ENCODE measurements at regions not wholly inside any gene's neighbourhood (a gene's known extent, or its start where the extent isn't known, plus 50 kb on each side); places are given as distances from the start of the nearest gene placed in this dataset.

DNA sequence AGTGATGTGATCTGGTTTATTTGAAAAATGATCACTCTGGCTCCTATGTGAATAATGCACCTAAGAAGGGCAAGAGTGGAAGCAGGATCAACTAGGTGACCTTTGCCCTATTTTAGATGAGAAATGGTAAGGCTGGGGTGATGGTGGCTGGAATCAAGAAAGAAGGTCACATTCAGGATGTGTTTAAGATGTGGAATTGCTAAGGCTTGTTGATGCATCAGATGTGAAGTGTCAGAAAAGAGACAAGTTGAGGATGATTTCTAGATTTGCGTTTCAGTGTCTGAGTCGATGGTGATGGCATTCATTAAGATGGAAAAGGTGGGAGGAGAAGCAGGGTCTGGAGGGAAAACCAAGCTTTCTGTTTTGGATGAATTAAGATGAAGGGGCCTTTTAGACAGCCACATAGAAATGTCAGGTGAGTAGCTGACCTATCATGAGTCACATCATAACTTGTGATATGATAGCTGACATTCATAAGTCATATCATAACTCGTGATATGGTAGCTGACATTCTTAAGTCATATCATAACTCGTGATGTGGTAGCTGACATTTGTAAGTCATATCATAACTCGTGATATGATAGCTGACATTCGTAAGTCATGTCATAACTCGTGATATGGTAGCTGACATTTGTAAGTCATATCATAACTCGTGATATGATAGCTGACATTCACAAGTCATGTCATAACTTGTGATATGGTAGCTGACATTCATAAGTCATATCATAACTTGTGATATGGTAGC lies 101.2 kb upstream of the SEC11C start:
- no peaks in the 10 kb centered on the region for H3K4me1 ChIP-seq (replicated peaks in 1 of 4; ENCODE audit: control insufficient read depth in 3 of 4, insufficient read depth in 4 of 4, low read length in 3 of 4)
- no peak overlapping the region for H3K18ac ChIP-seq (ENCODE audit: extremely low read depth, low read length)
- H2BK15ac ChIP-seq (ENCODE audit: low read length): no peak overlapping the region
- H3K23ac ChIP-seq (ENCODE audit: insufficient read length): no peak overlapping the region
- no peaks in the 10 kb centered on the region for H3K79me1 ChIP-seq (ENCODE audit: low read depth, low read length)
- no peaks in the 10 kb centered on the region for H3K36me3 ChIP-seq (ENCODE audit: control insufficient read depth in 2 of 4, insufficient read depth in 4 of 4, low read length in 3 of 4)
- ChIA-PET POLR2A (ENCODE audit: partially characterized antibody) (interaction anchor here (0.6 to 1.7 kb wide), 2 partner anchors 9 to 487 kb away, joined by 4 to 6 read pairs; no protein-coding TSS in a partner anchor), CTCF (ENCODE audit: partially characterized antibody) (interaction anchor here (0.7 to 1.3 kb wide), 6 partner anchors 9 to 267 kb away, joined by 3 to 5 read pairs (median 4); no protein-coding TSS in a partner anchor)
- no peak overlapping the region for H4K8ac ChIP-seq (ENCODE audit: extremely low read depth, insufficient read depth, low read length)
- no peaks in the 10 kb centered on the region for H3K27me3 ChIP-seq (replicated peaks in 1 of 4; ENCODE audit: control insufficient read depth in 3 of 4, extremely low read depth in 1 of 4, insufficient read depth in 3 of 4, low read length in 3 of 4)
- no peak overlapping the region for H2BK12ac ChIP-seq (ENCODE audit: low read depth, low read length)
- H2BK120ac ChIP-seq (replicated peaks; ENCODE audit: low read depth, low read length): no peak overlapping the region
- no peak overlapping the region for H2BK5ac ChIP-seq (ENCODE audit: low read depth, low read length)
- FAIRE-seq (no peak), DNase-seq (ENCODE audit: low read depth in 1 of 2, low spot score in 2 of 2) (no peak)
- H4K5ac ChIP-seq (ENCODE audit: insufficient read length, low read depth, low read length): no peak overlapping the region
- no peak overlapping the region for H2AFZ ChIP-seq (ENCODE audit: low read length)
- no peaks in the 10 kb centered on the region for H4K20me1 ChIP-seq (replicated peaks in 1 of 2; ENCODE audit: control insufficient read depth in 1 of 2, insufficient read depth in 2 of 2, low read length in 2 of 2)
- no peak overlapping the region for H4K91ac ChIP-seq (replicated peaks; ENCODE audit: insufficient read length, low read length)
- H3K4ac ChIP-seq (replicated peaks; ENCODE audit: insufficient read length, low read depth, low read length): no peak overlapping the region
- H3K4me3 ChIP-seq (ENCODE audit: extremely low read depth in 1 of 4, insufficient read depth in 2 of 4, low read depth in 3 of 4, low read length in 4 of 4): no peak overlapping the region
- no peaks in the 10 kb centered on the region for H3K9me3 ChIP-seq (ENCODE audit: insufficient read depth in 2 of 2, low read depth in 1 of 2, low read length in 1 of 2)
- H3K4me2 ChIP-seq (ENCODE audit: insufficient read depth in 1 of 2, low read depth in 2 of 2, low read length in 2 of 2): no peak overlapping the region
- H3K14ac ChIP-seq (ENCODE audit: insufficient read length): no peak overlapping the region
- H2AK5ac ChIP-seq (ENCODE audit: low read depth, low read length): no peak overlapping the region
- WGBS, 2 experiments (ENCODE audit: extremely low coverage in 1 of 2, insufficient coverage in 1 of 2, insufficient read length in 1 of 2, insufficient replicate concordance in 2 of 2, low coverage in 1 of 2, low lambda C conversion rate in 2 of 2, missing lambda C conversion rate in 1 of 2): 88% methylated on average over 8 of the region's 8 CpGs; no CpG with 5 or more reads in 1 of the 2 experiments
- H3K9ac ChIP-seq (replicated peaks in 1 of 4; ENCODE audit: extremely low read depth in 1 of 4, low read depth in 3 of 4, low read length in 3 of 4): no peak overlapping the region
- H3K27ac ChIP-seq (ENCODE audit: low read depth, low read length): no peak overlapping the region
- H3K56ac ChIP-seq (replicated peaks; ENCODE audit: insufficient read length, low read depth, low read length): no peak overlapping the region
- no peak overlapping the region for H2BK20ac ChIP-seq (ENCODE audit: low read length)
- no peaks in the 10 kb centered on the region for H3K79me2 ChIP-seq (ENCODE audit: control insufficient read depth in 1 of 2, insufficient read depth in 2 of 2, low read length in 2 of 2)
- no peaks in the 10 kb centered on the region for H3K23me2 ChIP-seq (ENCODE audit: low read depth, low read length)
- TF ChIP-seq JUN (IDR thresholded peaks at IDR 0.05; ENCODE audit: low read depth, low read length) (no peak), PHF8 (conservative IDR thresholded peaks at IDR 0.05; ENCODE audit: low read depth, low read length) (no peak), CTBP2 (IDR thresholded peaks at IDR 0.05; ENCODE audit: borderline replicate concordance, insufficient read depth, insufficient read length, low read length) (no peak), EZH2 (IDR thresholded peaks at IDR 0.05; ENCODE audit: low read depth, low read length, severe bottlenecking) (no peak), RNF2 (IDR thresholded peaks at IDR 0.05; ENCODE audit: borderline replicate concordance, low read depth, low read length, missing control alignments, poor library complexity, severe bottlenecking) (no peak)
- TF ChIP-seq, protein P1, sequence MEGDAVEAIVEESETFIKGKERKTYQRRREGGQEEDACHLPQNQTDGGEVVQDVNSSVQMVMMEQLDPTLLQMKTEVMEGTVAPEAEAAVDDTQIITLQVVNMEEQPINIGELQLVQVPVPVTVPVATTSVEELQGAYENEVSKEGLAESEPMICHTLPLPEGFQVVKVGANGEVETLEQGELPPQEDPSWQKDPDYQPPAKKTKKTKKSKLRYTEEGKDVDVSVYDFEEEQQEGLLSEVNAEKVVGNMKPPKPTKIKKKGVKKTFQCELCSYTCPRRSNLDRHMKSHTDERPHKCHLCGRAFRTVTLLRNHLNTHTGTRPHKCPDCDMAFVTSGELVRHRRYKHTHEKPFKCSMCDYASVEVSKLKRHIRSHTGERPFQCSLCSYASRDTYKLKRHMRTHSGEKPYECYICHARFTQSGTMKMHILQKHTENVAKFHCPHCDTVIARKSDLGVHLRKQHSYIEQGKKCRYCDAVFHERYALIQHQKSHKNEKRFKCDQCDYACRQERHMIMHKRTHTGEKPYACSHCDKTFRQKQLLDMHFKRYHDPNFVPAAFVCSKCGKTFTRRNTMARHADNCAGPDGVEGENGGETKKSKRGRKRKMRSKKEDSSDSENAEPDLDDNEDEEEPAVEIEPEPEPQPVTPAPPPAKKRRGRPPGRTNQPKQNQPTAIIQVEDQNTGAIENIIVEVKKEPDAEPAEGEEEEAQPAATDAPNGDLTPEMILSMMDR (IDR thresholded peaks at IDR 0.05; ENCODE audit: control extremely low read depth in 1 of 3, insufficient read depth in 1 of 3, low read depth in 1 of 3, low read length in 3 of 3): no peak
- TF ChIP-seq, protein P2, sequence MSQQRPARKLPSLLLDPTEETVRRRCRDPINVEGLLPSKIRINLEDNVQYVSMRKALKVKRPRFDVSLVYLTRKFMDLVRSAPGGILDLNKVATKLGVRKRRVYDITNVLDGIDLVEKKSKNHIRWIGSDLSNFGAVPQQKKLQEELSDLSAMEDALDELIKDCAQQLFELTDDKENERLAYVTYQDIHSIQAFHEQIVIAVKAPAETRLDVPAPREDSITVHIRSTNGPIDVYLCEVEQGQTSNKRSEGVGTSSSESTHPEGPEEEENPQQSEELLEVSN (IDR thresholded peaks at IDR 0.05): no peak
